Activated CD4-positive, alpha-beta T cell treated with anti-CD3 and anti-CD28 coated beads, Interleukin-2, amount 50 U/mL, for 24 hours (primary cell): ENCODE measurements at regions not wholly inside any gene's neighbourhood (a gene's known extent, or its start where the extent isn't known, plus 50 kb on each side); places are given as distances from the start of the nearest gene placed in this dataset.

Experiments used
- DNase-seq, 2 donors: peaks; one replicate each; pipeline ENCODE4 v3.0.0-alpha.2; 2020; ENCODE audit warnings: low read depth in 1 of 2, low spot score in 1 of 2

- no peak for DNase-seq
Observed at GRCh38 chr9:17967731-17968130, 388.9 kb downstream of the SH3GL2 start.

DNA sequence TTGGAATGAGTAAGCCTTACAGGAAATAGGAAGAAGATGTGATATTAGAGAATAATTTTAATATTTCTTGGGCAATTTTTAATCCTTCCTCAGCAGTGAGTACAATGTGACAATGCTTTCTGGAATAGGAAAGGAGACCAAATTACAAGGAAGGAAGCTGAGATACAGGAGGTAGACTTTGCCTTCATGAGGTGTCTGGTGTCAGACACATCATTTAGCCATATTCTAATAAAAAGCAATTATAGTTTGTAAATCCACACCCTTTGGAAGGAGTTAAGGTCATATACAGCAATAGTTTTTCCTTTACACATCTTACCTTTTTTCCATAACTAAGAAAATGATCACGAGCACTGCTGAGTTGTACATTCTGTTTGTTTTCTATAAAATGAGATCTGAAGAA, 390.4 kb downstream of the SH3GL2 start:
- DNase-seq = no peak

- DNase-seq = no peak
Observed at GRCh38 chr9:17970277-17970676, 391.4 kb downstream of the SH3GL2 start.

- no peak for DNase-seq
Observed at GRCh38 chr9:17978773-17979172, 399.9 kb downstream of the SH3GL2 start.

GRCh38 chr9:17986595-17986994, 407.7 kb downstream of the SH3GL2 start:
- DNase-seq = no peak

GRCh38 chr9:17987189-17987588, 408.3 kb downstream of the SH3GL2 start:
- DNase-seq = no peak

DNA sequence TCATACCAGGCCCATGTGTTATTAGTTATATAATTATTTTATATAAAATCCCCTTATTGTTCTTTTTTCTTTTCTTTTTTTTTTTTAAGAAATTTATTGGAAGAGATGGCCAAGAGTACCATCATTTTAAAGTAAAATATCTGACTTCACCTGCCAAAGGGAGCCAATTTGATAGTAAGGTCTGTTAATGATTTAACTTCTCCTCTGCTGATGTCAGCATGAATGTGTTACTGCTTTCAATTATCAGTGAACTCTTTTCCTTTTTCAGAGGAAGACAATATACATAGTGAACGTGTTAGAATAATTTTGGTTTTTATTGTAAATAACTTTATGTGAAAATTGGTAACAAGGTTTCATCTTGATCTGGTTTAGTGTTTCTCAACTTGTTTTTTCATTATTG, 409.6 kb downstream of the SH3GL2 start:
- DNase-seq = no peak

DNA sequence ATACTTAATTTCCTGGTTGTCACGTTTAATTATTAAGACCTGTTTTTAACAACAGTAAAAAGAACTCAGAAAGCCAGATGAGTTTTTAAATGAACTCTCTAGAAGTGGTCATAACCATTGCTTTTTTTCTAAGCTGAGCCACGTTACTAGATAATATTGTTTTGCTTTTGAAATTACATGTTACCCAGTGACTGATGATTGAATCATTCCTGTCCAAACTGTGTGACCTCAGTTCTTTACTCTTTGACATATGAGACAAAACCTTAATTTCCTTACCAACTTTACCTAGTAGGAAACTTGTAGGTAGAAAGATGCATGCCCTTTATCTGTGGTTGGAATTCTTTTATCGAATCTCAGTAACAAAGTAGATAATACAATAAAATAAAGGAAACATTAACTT, 411.7 kb downstream of the SH3GL2 start:
- DNase-seq = no peak

- DNase-seq = no peak
Observed at GRCh38 chr9:17993024-17993423, 414.2 kb downstream of the SH3GL2 start.

GRCh38 chr9:17994695-17995425, 416.0 kb downstream of the SH3GL2 start:
- no peak for DNase-seq

DNA sequence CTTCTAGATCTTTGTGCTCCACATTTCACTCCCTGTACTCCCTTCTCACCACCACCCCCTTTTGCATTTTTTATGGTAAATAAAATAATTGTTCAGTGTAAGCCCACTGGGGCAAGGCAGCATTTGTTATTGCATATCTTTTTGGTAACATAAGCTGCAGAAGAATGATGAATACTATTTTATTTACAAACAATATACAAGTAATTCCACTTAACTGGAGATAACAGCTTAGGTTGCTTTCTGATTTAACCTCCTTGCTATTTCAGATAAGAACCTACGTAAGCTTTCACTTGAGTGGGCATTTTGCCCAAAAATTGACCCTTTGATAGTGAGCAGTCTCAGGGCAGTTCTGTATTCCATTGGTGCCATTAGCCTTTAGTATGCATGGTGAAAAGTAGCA, 417.9 kb downstream of the SH3GL2 start:
- DNase-seq = no peak

DNA sequence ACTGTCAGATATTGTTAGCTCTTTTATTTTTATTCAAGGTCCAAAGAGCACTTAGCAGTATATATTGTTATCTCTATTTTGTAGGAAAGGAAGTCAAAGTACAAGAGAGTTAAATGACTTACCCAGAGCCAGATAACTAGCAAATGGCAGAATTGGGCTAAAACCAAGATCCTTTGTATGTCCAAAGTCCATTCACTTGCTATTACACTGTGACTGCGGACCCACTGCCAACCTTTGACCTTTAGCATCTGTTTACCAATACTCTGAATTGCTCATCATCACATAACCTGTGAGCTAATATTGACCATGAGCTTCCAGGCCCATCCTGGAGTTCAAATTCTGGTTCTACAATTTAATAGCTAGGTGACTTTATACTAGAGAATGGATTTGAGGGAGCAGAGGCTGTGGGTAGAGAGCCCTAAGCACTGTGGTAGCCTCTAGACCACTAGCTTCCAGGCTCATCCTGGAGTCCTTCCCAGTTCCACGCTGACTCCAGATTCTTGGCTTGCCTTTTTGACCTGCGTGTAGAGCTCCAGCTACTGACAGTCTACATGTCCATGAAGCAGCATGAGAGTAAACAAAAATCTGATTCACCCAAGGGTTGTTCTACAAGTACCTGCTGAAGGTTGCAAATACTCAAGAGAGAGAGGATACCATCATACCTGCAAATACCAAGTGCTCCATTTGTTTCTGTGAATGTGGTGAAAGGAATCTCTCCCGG, 424.0 kb downstream of the SH3GL2 start:
- no peak for DNase-seq

GRCh38 chr9:18006591-18006990, 427.7 kb downstream of the SH3GL2 start:
- DNase-seq = no peak

- no peak for DNase-seq
Observed at GRCh38 chr9:18007621-18008020, 428.8 kb downstream of the SH3GL2 start.

- no peak for DNase-seq
Observed at GRCh38 chr9:18009902-18010301, 431.0 kb downstream of the SH3GL2 start.

- DNase-seq = no peak
Observed at GRCh38 chr9:18010492-18010891, 431.6 kb downstream of the SH3GL2 start.

GRCh38 chr9:18012170-18012569, 433.3 kb downstream of the SH3GL2 start:
- no peak for DNase-seq

- DNase-seq = no peak
Observed at GRCh38 chr9:18014556-18014955, 435.7 kb downstream of the SH3GL2 start.

- no peak for DNase-seq
Observed at GRCh38 chr9:18015116-18015515, 436.2 kb downstream of the SH3GL2 start.

- no peak for DNase-seq
Observed at GRCh38 chr9:18017136-18017535, 438.3 kb downstream of the SH3GL2 start.

DNA sequence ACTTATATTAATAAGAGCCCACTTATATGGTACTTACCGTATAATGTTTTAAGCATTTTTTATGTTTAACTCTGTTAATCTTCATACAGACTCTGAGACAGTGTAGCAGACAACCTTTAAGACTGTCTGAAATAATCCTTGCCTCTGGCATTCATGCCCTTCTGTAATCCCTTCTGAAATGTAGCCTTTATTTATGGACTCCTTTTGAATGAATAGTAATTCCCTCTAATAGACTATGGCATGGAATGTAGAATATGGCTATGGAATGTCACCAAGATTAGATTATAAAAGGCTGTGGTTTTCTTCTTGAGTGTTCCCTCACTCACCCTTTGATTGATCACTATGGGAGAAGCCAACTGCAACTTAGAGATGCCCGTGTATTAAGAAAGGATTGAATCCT, 439.4 kb downstream of the SH3GL2 start:
- no peak for DNase-seq

DNA sequence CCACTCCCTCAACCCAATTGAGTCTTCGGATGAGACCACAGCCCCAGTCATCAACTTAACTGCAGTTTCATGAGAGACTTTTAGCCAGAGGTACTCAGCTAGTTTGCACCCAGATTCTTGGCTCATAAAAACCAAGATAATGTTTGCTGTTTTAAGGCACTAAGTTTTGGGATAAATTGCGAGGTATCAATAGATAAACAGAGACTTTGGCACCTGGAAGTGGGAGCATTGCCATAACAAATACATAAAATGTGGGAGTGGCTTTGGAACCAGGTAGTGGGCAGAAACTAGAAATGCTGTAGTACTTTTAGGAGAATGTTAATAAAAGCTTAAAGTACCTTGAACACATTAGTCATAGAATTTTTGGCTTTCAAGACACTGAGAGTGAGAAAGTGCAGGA, 439.8 kb downstream of the SH3GL2 start:
- DNase-seq = no peak
